NCI-H128 (cell line): ENCODE measurements at regions not wholly inside any gene's neighbourhood (a gene's known extent, or its start where the extent isn't known, plus 50 kb on each side); places are given as distances from the start of the nearest gene placed in this dataset.

Experiments used
- DNase-seq: peaks from one replicate; lab custom pipeline; 2025; ENCODE audit not compliant: unreplicated experiment; lab: John Stamatoyannopoulos, UW

DNA sequence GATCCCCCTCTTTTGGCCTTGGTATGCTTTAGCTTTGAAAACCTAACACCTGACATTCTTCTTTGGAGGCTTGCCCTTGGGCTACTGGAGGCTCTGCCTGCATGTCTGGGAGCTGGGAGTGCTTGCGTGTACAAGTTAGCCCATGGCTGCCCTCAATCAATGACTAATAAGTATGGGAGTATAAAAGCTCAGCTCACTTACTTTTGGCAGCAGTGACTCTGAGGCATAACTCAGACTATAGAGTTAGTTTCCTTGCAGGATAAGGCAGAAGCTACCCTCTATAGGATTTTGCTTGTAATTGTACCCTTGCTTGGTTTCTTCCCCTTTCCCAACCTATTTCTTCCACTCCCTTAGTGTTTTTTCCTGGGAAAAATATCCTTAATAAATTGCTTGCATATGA, 247.9 kb downstream of the PPP1R2C start:
- DNase-seq: no peak

DNA sequence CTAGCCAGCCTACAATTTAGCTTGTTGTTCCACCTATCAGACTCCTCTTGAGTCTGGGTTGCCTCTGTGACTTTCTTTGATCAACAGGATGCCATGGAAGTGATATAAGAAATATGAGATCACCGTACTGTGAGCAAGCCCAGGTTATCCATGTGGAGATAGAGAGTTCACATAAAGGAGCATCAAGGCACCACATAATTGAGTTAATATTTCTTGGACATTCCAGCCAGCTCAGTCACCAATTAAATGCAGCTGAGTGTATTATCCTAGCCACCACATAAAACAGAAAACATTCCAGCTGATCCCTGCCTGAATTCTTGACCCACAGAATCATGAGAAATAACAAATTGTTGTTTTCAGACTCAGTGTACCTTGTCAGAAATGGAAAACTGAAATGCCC, 253.6 kb downstream of the PPP1R2C start:
- no peak for DNase-seq

DNA sequence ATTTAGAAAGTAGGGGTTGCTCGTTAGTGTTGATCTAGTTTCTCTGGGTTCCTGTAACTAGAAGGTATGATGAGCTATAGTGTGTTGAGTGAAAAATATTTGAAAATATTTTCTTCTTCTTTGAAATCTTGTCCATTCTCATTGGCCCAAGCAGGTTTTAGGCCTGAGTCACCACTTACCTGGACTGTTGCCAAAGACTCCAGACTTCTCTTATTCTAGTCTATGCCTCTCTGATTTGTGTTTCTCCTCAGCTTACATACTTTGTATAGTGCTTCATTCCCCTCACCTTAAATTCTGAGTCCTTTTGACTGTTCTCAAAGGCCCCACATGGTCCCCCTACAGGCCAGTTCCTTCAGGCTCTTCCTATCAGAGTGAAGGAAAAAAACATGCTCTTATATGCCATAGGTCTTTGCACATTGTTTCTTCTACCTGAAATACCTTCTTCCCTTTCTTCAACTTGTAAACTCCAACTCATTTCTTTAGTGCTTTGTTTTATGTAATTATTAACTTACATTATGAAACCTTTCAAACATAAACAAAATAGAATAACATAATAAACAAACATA, 258.2 kb downstream of the PPP1R2C start:
- no peak for DNase-seq

DNA sequence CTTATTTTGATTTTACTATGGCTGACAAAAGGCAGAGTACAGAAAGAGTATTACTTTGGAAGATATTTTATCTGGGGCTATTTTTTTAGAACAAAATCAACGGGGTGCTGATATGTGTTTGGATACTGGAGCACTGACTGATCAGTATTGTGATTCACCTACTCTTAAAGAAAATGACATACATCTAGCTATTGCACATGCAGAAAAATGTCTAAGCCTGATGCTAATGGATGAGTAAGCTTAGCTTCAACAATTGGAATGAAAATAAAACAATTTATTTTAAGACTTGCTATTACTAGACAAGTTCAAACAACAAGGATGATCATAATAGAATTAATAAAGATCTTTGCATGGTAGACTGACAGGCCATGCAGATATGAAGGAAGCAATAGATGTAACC, 262.0 kb downstream of the PPP1R2C start:
- no peak for DNase-seq

DNA sequence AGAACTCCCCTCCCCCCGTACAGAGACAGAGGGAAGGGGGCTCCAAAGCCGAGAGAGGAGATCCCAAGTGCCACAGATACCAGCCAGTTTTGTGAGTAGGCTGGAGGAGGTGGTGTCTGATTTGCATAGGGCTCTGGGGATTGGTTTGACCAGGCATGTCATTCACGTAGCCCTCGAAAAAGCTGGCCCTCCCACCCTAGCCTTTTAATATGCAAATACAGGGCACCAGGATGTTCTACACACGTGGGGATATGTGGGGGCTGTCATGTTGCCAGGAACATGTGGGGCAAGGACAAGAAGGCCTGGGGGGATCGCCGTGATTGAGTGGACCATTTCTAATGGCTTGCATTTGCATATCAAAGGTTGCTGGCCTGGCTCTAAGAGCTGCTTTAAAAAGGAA, 272.9 kb downstream of the PPP1R2C start:
- no peak for DNase-seq

DNA sequence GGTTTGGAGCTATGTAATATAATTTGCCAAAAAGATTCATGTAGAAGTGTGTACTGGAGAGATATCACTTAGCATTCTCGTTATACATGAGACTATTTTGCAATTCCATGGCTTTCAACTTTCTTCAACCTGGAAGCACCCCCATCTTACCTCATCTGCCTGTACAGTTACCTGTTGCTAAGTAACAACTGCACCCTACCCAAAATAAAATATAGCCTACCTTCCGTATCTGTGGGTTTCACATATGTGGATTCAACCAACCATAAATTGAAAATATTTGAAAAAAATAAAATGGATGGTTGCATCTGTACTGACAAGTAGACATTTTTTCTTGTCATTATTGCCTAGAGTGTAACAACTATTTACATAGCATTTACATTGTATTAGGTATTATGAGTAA, 278.3 kb downstream of the PPP1R2C start:
- DNase-seq: no peak

DNA sequence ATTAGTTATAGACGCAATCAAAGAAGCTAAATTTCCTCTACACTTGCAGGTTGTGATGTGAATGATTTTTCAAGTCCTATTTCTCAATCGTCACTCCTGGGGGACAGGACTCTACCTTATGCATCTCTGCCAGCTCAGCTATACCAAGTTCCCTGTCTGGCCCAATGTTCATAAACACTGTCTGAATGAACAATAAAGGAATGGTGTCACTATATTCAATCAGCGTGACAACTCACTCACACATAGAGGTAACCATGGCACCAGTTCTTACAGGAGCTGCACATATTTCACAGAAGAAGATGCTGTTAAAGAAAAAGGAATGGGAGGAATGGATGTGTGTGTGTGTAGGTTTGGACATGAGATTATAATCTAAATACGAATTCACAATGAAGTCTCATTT, 280.6 kb downstream of the PPP1R2C start:
- DNase-seq: no peak

DNA sequence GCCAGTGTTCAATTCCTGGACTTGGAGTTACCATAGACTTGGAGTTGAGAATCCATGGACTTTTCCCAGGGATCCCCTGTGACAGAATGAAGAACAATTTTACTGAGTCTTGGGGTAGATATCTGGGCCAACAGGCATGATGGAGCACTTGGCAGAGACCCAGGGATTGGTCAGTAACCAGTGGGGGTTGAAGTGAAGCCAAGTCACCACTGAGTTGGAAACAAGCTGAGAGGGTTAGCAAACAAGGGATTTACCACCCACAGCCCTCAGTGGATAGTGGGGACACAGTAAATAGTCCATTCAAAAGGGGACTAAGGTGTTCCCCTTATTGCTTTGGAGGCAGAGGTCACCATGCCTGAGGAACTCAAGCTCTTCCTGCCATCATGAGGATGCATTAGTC, 281.7 kb downstream of the PPP1R2C start:
- no peak for DNase-seq

DNA sequence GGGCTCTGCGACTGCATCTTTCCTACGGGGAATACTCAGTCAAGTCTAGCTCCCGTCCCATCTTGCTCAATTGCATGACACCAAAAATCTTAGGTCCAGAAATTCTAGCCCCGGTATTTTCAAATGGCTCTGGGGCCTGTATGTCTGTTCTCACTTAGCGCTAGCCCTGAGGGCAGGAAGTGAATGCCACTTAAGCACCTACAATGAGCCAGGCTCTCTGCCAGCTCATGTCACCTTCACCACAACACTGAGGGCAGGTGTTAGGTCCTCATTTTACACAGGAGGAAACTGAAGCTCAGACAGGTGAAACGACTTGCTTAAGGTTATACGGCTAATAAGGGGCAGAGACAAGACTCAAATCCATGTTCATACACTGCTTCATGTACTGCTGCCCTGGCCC, 282.8 kb downstream of the PPP1R2C start:
- DNase-seq: no peak

DNA sequence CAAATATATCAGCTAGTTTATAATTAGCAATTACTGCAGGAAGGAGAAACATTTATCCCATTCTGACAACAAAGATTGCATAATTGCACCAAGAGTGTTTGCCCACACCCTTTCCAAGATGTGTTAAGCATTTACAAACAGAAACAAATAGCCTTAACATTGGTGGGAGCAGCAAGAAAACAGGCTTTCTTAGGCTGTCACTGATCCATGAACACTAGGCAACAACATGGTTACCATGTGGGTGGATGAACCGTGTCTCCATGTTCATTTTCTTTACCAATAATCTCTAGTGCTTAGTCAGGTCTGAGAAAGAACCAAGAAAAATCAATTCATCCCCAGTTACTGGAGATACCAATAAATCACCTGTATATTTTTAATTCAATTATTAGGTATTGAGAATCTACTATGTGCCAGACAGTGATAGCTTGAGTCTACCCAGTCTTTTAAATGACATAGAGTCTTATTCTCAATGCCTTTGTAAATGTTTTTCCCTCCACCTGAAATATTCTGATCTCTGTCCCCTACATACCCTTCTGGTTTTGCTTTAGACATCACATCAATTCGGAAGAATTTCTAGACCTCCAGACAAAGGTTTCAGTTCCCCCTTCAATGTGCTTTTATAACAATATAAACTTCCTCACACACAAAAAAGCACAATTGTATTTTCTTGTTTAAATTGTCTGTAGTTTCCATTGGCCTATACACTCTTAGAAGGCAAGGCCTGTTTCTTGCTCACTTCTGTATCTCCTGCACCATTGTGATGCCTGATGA, 286.6 kb downstream of the PPP1R2C start:
- no peak for DNase-seq

DNA sequence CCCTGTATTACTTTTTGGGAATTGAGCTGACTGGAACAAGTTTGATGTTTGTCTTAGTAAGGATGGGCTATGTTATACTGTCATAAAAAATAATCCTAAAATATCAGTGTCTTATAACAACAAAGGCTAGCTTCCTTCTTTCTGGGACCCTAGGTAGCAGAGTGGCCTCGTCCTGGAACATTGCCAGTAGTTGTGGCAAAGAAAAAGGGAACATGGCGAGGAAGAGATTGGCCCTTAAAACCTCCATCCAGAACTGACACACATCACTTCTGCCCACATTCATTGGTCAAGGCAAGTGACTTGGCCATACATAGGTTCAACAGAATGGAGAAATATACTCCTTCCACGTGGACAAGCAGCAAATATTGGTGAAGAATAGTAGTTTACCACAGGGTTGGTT, 287.9 kb downstream of the PPP1R2C start:
- no peak for DNase-seq

DNA sequence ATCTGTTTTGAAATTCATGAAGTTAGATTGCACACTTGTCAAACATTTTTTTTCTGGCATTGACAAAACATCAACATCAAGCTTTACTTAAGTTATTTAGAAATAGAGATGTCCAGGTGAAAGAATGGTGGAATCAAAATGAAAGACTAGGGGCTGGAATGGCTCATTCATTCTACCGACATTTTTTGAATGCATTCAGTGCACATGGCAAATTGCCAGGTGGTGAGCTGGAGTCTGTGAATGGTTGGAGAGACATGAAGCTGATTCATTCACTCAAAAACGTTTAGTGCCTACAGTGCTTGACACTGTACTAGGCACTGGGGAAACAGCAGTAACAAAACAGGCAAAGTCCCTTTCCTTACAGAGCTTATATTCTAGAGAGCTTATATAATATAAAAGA, 292.4 kb downstream of the PPP1R2C start:
- DNase-seq: no peak

DNA sequence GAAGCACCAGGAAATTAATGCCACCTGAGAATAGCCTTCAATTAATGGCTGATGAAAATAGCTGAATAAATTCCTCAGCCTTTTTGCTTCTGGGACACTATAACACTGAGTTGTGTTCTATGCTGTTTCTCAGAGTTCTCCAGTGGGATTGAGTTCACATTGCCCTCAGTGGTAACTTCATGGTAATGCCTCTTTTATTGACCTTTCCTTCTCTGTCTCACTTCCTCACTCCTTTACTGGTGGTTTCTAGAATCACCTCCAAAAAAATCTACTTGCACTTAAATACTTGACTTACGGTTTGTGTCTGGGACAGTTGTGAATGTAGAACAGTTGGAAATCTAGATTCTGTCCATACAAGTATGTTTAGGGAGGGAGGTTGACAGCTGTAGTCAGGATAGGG, 293.7 kb downstream of the PPP1R2C start:
- DNase-seq: no peak

DNA sequence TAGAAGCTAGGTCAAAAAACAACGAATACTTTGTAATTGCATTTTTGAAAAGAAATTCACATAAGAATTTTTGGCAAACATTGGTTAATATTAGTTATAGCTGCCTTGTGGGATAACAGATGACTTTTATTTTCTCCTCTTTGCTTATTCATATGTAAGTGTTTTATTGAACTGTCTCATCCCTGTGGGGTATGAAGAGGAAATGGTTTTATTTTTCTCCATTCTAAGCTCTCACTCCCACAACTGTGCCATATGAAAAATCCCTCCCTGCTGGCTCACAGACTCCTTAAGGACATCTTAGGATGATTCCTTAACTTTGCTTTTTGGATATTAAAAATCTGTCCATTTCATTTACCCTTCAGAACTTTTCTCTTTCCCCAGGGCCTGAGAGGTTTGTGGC, 300.6 kb downstream of the PPP1R2C start:
- DNase-seq: no peak

DNA sequence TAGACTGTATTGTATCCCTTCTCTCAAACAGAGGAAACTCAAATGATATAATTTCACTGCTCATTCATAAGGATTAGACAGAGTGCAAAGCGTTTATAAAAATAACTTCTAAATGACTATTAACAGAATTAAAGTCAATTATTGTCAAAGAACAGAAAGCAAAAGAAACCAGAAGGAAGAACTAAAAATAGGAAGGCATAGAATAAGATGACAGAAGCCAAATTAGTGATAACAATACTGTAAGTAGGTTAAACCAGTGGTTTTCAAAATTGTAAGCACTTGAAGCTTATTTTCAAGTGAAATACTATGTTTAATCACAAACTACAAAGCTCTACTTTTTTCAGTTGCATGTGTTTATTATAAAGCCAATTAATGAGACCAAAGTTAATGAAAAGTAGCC, 305.2 kb downstream of the PPP1R2C start:
- DNase-seq: no peak

DNA sequence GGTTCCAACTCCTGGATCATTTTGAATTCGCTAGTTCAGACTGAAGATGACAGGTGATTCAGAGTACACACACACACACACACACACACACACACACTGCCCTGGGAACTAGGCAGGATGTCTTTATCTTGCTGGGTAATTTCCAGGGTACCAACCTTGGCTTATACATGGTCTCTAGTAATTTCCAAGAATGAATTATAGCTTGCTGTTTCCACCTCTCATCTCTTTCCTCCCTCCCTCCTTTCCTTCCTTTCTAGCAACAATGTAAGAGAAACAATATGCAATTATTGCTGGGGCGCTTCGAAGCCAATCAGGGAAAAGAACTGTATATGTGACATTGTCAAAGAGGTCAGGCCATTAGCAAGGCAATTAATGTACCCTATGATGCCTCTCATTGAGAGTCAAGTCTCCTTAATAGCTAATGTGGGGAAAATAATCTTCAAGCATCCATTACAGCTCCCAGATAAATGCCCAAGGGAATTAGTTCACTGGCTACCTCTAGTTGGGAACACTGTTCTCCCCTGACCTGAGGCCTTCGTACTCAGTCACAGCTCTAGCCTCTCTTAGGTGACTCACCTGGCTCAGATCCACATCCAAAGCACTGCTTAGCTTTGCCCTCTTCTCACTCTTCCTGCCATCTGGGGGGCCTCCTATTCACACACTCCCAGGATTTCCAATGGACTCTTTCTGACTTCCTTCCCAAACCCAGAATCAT, 311.5 kb downstream of the PPP1R2C start:
- DNase-seq: peak; percentile 6

DNA sequence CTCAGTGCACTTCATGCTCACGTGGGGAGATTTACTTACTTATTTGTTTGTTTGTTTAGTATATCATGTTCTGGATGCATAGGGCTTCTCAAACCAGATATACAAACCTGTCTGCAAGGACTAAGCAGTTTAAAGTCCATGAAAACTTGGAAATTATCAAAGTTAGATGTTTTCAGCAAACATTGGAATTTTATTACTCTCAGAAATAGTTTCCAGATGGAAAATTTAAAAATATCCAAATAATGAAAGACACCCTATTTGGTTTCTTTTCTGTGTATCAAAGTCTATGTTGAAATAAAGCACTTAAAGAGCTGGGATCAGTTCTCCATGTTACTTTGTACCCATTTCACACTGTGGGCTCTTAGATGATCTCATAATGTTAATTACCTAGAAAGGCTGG, 312.1 kb downstream of the PPP1R2C start:
- DNase-seq: no peak

DNA sequence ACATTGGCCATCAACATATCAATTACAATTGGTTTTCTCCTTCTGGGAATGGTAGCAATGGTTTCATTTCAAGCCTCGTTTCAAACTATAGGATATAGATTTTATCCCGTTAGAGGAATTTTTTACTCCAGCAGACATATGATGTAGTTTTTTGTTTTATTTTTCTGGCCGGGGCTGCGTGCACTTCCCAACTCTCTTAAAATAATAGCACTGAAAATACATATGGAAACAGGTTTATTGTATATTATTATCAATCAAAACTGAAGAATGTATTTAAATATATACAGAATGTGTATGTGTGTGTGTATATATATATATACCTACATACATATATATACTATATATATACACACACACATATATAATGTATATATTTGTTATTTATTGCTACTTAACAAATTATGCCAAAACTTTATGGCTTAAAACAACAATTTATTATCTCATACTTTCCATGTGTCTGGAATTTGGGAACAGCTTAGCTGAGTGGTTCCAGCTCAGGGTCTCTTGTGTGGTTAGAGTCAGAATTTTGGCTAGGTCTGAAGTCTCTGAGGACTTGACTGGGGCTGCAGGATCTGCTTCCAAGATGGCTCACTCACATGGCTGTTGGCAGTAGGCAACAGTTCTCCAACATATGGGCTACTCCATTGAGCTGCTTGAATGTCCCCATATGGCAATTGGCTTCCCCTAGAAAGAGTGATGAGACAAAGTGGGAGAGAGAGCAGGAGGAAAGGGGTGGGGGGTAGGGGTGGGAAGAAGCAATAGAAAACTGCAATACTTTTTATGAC, 314.1 kb downstream of the PPP1R2C start:
- no peak for DNase-seq

DNA sequence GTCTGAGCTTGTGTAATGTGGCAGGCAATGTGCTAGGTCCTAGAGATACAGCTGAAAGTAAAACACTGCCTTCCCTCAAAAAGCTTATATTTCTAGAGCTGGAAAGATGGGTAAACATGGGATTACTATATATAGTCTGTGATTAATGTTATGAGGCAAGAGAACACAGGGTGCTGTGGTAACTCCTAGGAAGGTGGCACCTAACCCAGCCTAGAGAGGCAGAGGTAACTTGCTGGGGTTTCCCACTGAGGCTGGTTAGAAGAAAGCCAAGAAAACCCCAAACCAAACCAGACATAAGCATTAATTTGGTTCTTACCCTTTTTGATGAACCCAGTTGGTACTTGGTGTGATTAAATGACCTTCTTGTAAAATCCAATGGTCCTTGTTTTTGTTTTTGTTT, 315.0 kb downstream of the PPP1R2C start:
- DNase-seq: no peak

DNA sequence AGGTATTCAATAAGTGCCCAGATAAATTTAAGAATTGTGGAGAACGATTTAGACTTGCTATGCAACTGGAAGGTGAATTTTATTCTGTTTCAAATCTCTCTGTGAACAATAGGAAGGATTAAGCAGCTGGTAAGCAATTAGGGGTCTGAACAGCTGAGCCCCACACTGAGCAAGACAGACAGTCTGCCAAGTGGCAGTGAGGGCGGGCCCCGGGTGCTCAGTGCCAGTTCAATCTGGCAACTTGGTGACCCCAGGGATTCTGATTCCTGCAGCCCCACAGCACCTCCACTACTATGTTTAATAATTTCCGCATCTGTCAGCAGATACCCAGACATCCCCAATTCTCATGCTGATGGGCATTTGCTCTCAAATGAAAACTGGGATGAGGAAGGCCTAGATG, 317.3 kb downstream of the PPP1R2C start:
- no peak for DNase-seq

DNA sequence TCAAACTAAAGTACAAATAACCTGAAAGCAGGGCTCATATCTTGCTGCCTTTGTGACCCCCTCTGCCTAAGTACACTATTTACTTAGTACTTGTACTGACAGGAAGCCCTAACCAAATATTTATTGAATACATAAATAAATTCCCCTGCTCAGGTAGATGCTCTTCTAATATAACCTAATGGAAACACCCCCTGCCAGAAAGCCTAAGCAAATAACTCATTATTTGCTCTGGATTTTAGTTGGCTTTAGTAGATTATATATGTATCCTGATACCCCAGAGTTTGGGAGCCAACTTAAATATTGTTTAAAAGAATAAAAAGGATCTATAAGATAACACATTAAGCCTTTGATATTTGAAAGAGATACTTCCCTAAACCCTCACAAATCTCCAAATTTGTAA, 318.2 kb downstream of the PPP1R2C start:
- DNase-seq: no peak
